Mesothelial cell of epicardium (in vitro differentiated cells): ENCODE measurements at regions not wholly inside any gene's neighbourhood (a gene's known extent, or its start where the extent isn't known, plus 50 kb on each side); places are given as distances from the start of the nearest gene placed in this dataset.
"Not testable (repeated sequence)": the region's sequence is repeated elsewhere in the genome, so short reads cannot be mapped to it uniquely, and the experiment has no call there.

Source experiments
- DNase-seq, 2 experiments: peaks; one replicate each; pipeline ENCODE4 v3.0.0; 2021; ENCODE audit warnings: low spot score in 2 of 2; ENCODE audit not compliant: unreplicated experiment in 2 of 2
- H3K27ac Mint-ChIP-seq: 2 replicates; pipeline ENCODE4 v1.8.0; 2021; ENCODE audit warnings: mixed read lengths
- H3K27me3 Mint-ChIP-seq: 2 replicates; pipeline ENCODE4 v1.8.0; 2021; ENCODE audit warnings: low read depth, mixed read lengths
- H3K36me3 Mint-ChIP-seq: 2 replicates; pipeline ENCODE4 v1.8.0; 2021; ENCODE audit warnings: mixed read lengths
- H3K4me1 Mint-ChIP-seq: 2 replicates; pipeline ENCODE4 v1.8.0; 2021; ENCODE audit warnings: mixed read lengths
- H3K4me3 Mint-ChIP-seq: 2 replicates; pipeline ENCODE4 v1.8.0; 2021; ENCODE audit warnings: mild to moderate bottlenecking, moderate library complexity, mixed read lengths
- H3K9me3 Mint-ChIP-seq: 2 replicates; pipeline ENCODE4 v1.8.0; 2021; ENCODE audit warnings: mixed read lengths
- CTCF ChIP-seq: fragments of 200-600 bp; sonication (generic); IDR thresholded peaks from one replicate; pipeline ENCODE4 v1.5.0; 2021; ENCODE audit warnings: antibody characterized with exemption; ENCODE audit not compliant: unreplicated experiment

- no peak for DNase-seq
- H3K9me3 Mint-ChIP-seq = peaks cover 14% of the 10 kb centered on the region
- no peak for TF ChIP-seq CTCF
- peaks cover 4% of the 10 kb centered on the region for H3K36me3 Mint-ChIP-seq
- H3K4me3 Mint-ChIP-seq = no peak overlapping the region
- H3K4me1 Mint-ChIP-seq = no peaks in the 10 kb centered on the region
- no peaks in the 10 kb centered on the region for H3K27me3 Mint-ChIP-seq
- no peak overlapping the region for H3K27ac Mint-ChIP-seq
These were observed 295.2 kb downstream of the GJA1 start for GRCh38 chr6:121730616-121731015.

GRCh38 chr6:121731381-121731780 lies 295.9 kb downstream of the GJA1 start:
- Mint-ChIP-seq H3K27ac (no peak overlapping the region), H3K4me1 (no peaks in the 10 kb centered on the region), H3K36me3 (peaks cover 4% of the 10 kb centered on the region), H3K9me3 (peaks cover 14% of the 10 kb centered on the region), H3K4me3 (no peak overlapping the region), H3K27me3 (no peaks in the 10 kb centered on the region)
- TF ChIP-seq CTCF = no peak
- no peak for DNase-seq

- Mint-ChIP-seq H3K4me1 (no peaks in the 10 kb centered on the region), H3K27me3 (no peaks in the 10 kb centered on the region), H3K27ac (no peak overlapping the region), H3K36me3 (peaks cover 4% of the 10 kb centered on the region), H3K9me3 (peaks cover 19% of the 10 kb centered on the region), H3K4me3 (no peak overlapping the region)
- no peak for TF ChIP-seq CTCF
- no peak for DNase-seq
These were observed 297.2 kb downstream of the GJA1 start for GRCh38 chr6:121732641-121733040.

- no peaks in the 10 kb centered on the region for H3K27me3 Mint-ChIP-seq
- H3K9me3 Mint-ChIP-seq = peaks cover 21% of the 10 kb centered on the region
- H3K36me3 Mint-ChIP-seq = peaks cover 4% of the 10 kb centered on the region
- H3K4me3 Mint-ChIP-seq = no peak overlapping the region
- no peak overlapping the region for H3K27ac Mint-ChIP-seq
- TF ChIP-seq CTCF = no peak
- DNase-seq = no peak
- H3K4me1 Mint-ChIP-seq = peaks cover 2% of the 10 kb centered on the region
These were observed 297.8 kb downstream of the GJA1 start for GRCh38 chr6:121733234-121733633.

- H3K4me3 Mint-ChIP-seq, H3K9me3 Mint-ChIP-seq, H3K36me3 Mint-ChIP-seq, H3K27me3 Mint-ChIP-seq, H3K27ac Mint-ChIP-seq, DNase-seq, H3K4me1 Mint-ChIP-seq: not testable (repeated sequence)
These were observed 304.7 kb downstream of the GJA1 start for GRCh38 chr6:121740188-121740587.

GRCh38 chr6:121743691-121744090 lies 308.2 kb downstream of the GJA1 start:
- H3K27ac Mint-ChIP-seq = no peak overlapping the region
- no peak for TF ChIP-seq CTCF
- H3K4me3 Mint-ChIP-seq = no peak overlapping the region
- H3K9me3 Mint-ChIP-seq = peaks cover 3% of the 10 kb centered on the region
- no peak for DNase-seq
- no peaks in the 10 kb centered on the region for H3K27me3 Mint-ChIP-seq
- H3K4me1 Mint-ChIP-seq = peaks cover 4% of the 10 kb centered on the region
- H3K36me3 Mint-ChIP-seq = peaks cover 2% of the 10 kb centered on the region
